ENCODE measurements at regions not wholly inside any gene's neighbourhood (a gene's known extent, or its start where the extent isn't known, plus 50 kb on each side); places are given as distances from the start of the nearest gene placed in this dataset.

GRCh38 chr3:124157748-124158147, 165.8 kb upstream of the ROPN1 start:
- H4K20me1 ChIP-seq (ENCODE audit: insufficient read depth, low read length, poor library complexity, severe bottlenecking) = no peaks in the 10 kb centered on the region
- no peaks in the 10 kb centered on the region for H3K36me3 ChIP-seq (ENCODE audit: insufficient read depth, low read length)
- H3K9me3 ChIP-seq (ENCODE audit: insufficient read depth, low read depth, low read length) = no peaks in the 10 kb centered on the region
- TF ChIP-seq EZH2phosphoT487 (IDR thresholded peaks at IDR 0.05; ENCODE audit: borderline replicate concordance) (no peak), CTCF (conservative IDR thresholded peaks at IDR 0.05; ENCODE audit: low read length) (no peak)
- H3K79me2 ChIP-seq (ENCODE audit: insufficient read depth, low read length) = no peaks in the 10 kb centered on the region
- H2AFZ ChIP-seq (ENCODE audit: low read length) = no peak overlapping the region
- H3K27me3 ChIP-seq (ENCODE audit: insufficient read depth, low read length, poor library complexity, severe bottlenecking) = no peaks in the 10 kb centered on the region
- no peak overlapping the region for H3K4me3 ChIP-seq (ENCODE audit: low read length, poor library complexity, severe bottlenecking)
- H3K4me2 ChIP-seq (ENCODE audit: low read depth, low read length, poor library complexity, severe bottlenecking) = no peak overlapping the region
- no peaks in the 10 kb centered on the region for H3K9me2 ChIP-seq (replicated peaks; ENCODE audit: low read depth, low read length)
- peaks cover 27% of the 10 kb centered on the region for H3K4me1 ChIP-seq (ENCODE audit: insufficient read depth, low read length, poor library complexity, severe bottlenecking)
- H3K9ac ChIP-seq (ENCODE audit: low read depth, low read length, poor library complexity, severe bottlenecking) = no peak overlapping the region
- H3F3A ChIP-seq (ENCODE audit: low read depth) = no peaks in the 10 kb centered on the region

- Histone ChIP-seq H3K36me3 (ENCODE audit: insufficient read depth, low read length) (no peaks in the 10 kb centered on the region), H3K79me2 (ENCODE audit: insufficient read depth, low read length) (no peaks in the 10 kb centered on the region), H3F3A (ENCODE audit: low read depth) (no peaks in the 10 kb centered on the region), H3K9me2 (replicated peaks; ENCODE audit: low read depth, low read length) (no peaks in the 10 kb centered on the region), H3K9me3 (ENCODE audit: insufficient read depth, low read depth, low read length) (no peaks in the 10 kb centered on the region), H3K4me3 (ENCODE audit: low read length, poor library complexity, severe bottlenecking) (no peak overlapping the region), H3K27me3 (ENCODE audit: insufficient read depth, low read length, poor library complexity, severe bottlenecking) (no peaks in the 10 kb centered on the region), H3K9ac (ENCODE audit: low read depth, low read length, poor library complexity, severe bottlenecking) (no peak overlapping the region), H4K20me1 (ENCODE audit: insufficient read depth, low read length, poor library complexity, severe bottlenecking) (no peaks in the 10 kb centered on the region), H3K4me1 (ENCODE audit: insufficient read depth, low read length, poor library complexity, severe bottlenecking) (peaks cover 27% of the 10 kb centered on the region), H2AFZ (ENCODE audit: low read length) (no peak overlapping the region), H3K4me2 (ENCODE audit: low read depth, low read length, poor library complexity, severe bottlenecking) (no peak overlapping the region)
- no peak for TF ChIP-seq CTCF (conservative IDR thresholded peaks at IDR 0.05; ENCODE audit: low read length)
- TF ChIP-seq EZH2phosphoT487 (IDR thresholded peaks at IDR 0.05; ENCODE audit: borderline replicate concordance) = no peak
Measured at GRCh38 chr3:124158168-124158881, 166.4 kb upstream of the ROPN1 start.

- Histone ChIP-seq H3K4me2 (ENCODE audit: low read depth, low read length, poor library complexity, severe bottlenecking) (no peak overlapping the region), H3K4me3 (ENCODE audit: low read length, poor library complexity, severe bottlenecking) (no peak overlapping the region), H3K79me2 (ENCODE audit: insufficient read depth, low read length) (no peaks in the 10 kb centered on the region)
Measured at GRCh38 chr3:124161448-124161847, 169.5 kb upstream of the ROPN1 start.

More at GRCh38 chr3:124161448-124161847, 169.5 kb upstream of the ROPN1 start:
- H3F3A ChIP-seq (ENCODE audit: low read depth) = no peaks in the 10 kb centered on the region
- no peak for TF ChIP-seq EZH2phosphoT487 (IDR thresholded peaks at IDR 0.05; ENCODE audit: borderline replicate concordance)
- no peak for TF ChIP-seq CTCF (conservative IDR thresholded peaks at IDR 0.05; ENCODE audit: low read length)
- no peaks in the 10 kb centered on the region for H3K9me2 ChIP-seq (replicated peaks; ENCODE audit: low read depth, low read length)
- H3K9ac ChIP-seq (ENCODE audit: low read depth, low read length, poor library complexity, severe bottlenecking) = no peak overlapping the region
- no peaks in the 10 kb centered on the region for H3K27me3 ChIP-seq (ENCODE audit: insufficient read depth, low read length, poor library complexity, severe bottlenecking)
- H2AFZ ChIP-seq (ENCODE audit: low read length) = no peak overlapping the region
- H3K4me1 ChIP-seq (ENCODE audit: insufficient read depth, low read length, poor library complexity, severe bottlenecking) = peaks cover 36% of the 10 kb centered on the region
- no peaks in the 10 kb centered on the region for H4K20me1 ChIP-seq (ENCODE audit: insufficient read depth, low read length, poor library complexity, severe bottlenecking)
- no peaks in the 10 kb centered on the region for H3K9me3 ChIP-seq (ENCODE audit: insufficient read depth, low read depth, low read length)
- H3K36me3 ChIP-seq (ENCODE audit: insufficient read depth, low read length) = no peaks in the 10 kb centered on the region

Measured in Loucy (cell line).